Lower lobe of right lung (tissue), 2 donors: ENCODE measurements at regions not wholly inside any gene's neighbourhood (a gene's known extent, or its start where the extent isn't known, plus 50 kb on each side); places are given as distances from the start of the nearest gene placed in this dataset.

Experiments used
- ATAC-seq, 2 donors: fragments of 200-7000 bp; cut with Tn5 transposase; one replicate each; pipeline ENCODE4 v1.9.1; 2020 to 2022; ENCODE audit warnings: mild to moderate bottlenecking in 2 of 2, moderate library complexity in 2 of 2
- DNase-seq: peaks from one replicate; pipeline ENCODE4 v3.0.0-alpha.2; 2020
- H3K27ac ChIP-seq: fragments of 200-600 bp; one replicate; pipeline ENCODE4 v1.8.0; 2022
- H3K27me3 ChIP-seq: fragments of 200-600 bp; one replicate; pipeline ENCODE4 v1.8.0; 2022; ENCODE audit warnings: low read depth
- H3K36me3 ChIP-seq: fragments of 200-600 bp; one replicate; pipeline ENCODE4 v1.8.0; 2022; ENCODE audit warnings: mild to moderate bottlenecking
- H3K4me1 ChIP-seq: fragments of 200-600 bp; one replicate; pipeline ENCODE4 v1.8.0; 2022
- H3K4me3 ChIP-seq: fragments of 200-600 bp; one replicate; pipeline ENCODE4 v1.8.0; 2022; ENCODE audit warnings: mild to moderate bottlenecking
- H3K9me3 ChIP-seq: fragments of 200-600 bp; one replicate; pipeline ENCODE4 v1.8.0; 2022
- intact Hi-C: fragments of 100-400 bp; cut with DNase I; formaldehyde crosslinking; loops from one replicate; pipeline ENCODE4 v1.11.0; 2022
- TF ChIP-seq, protein P1 (sequence below): fragments of 200-600 bp; IDR thresholded peaks from one replicate; pipeline ENCODE4 v1.8.0; 2022; ENCODE audit warnings: antibody characterized with exemption, mild to moderate bottlenecking
- donor health status: DM: no; HTN: yes; CAD: no; lungs with severe emphysema.

DNA sequence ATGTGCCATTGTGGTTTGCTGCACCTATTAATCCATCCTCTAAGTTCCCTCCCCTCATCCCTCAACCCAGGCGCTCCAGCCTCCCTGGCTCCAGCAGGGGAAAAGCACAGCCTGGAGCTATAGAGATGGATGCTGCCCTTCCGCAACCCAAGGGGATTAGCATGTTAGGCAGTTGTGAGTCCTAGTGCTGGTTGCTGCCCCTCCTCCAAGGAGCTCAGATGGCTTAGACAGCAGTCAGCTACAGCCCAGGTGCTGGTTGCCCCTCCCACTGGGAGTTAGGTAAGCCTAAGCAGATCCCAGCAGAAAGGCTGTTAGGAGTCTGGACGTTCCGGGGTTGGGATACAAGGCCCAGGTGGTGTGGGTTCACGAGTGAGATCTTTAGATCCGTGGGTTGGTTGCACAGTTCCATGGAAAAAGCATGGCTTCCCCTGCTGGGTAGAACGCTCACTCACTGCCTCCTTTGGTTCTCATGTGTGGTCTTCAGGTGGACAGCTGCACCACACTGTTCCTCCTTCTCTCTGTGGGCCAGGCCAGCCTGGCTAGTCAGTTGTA is 446.1 kb downstream of the ZNF804A start:
- Histone ChIP-seq H3K27ac (no peak overlapping the region), H3K36me3 (no peaks in the 10 kb centered on the region), H3K4me1 (no peaks in the 10 kb centered on the region), H3K4me3 (no peak overlapping the region), H3K27me3 (no peaks in the 10 kb centered on the region), H3K9me3 (peaks cover 5% of the 10 kb centered on the region)
- TF ChIP-seq, protein P1, sequence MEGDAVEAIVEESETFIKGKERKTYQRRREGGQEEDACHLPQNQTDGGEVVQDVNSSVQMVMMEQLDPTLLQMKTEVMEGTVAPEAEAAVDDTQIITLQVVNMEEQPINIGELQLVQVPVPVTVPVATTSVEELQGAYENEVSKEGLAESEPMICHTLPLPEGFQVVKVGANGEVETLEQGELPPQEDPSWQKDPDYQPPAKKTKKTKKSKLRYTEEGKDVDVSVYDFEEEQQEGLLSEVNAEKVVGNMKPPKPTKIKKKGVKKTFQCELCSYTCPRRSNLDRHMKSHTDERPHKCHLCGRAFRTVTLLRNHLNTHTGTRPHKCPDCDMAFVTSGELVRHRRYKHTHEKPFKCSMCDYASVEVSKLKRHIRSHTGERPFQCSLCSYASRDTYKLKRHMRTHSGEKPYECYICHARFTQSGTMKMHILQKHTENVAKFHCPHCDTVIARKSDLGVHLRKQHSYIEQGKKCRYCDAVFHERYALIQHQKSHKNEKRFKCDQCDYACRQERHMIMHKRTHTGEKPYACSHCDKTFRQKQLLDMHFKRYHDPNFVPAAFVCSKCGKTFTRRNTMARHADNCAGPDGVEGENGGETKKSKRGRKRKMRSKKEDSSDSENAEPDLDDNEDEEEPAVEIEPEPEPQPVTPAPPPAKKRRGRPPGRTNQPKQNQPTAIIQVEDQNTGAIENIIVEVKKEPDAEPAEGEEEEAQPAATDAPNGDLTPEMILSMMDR = no peak
- ATAC-seq = no peak
- intact Hi-C loops = no loop called here
- DNase-seq = no peak

DNA sequence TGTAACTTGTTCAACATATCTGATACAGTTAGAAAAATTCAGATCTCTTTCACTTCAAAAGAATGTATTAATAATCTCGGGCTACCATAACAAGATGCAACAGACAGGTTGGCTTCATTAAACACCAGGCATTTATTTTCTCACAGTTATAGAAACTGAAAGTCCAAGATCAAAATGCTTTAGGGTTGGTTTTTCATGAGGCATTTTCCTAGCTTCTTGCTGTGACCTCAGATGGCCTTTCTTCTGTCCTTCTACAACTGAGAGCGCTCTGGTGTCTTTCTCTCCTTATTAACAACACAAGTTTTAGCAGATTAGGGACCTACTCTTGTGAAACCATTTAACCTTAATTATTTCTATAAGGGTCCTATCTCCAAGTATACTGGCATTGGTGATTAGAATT is 452.5 kb downstream of the ZNF804A start:
- Histone ChIP-seq H3K4me1 (no peaks in the 10 kb centered on the region), H3K9me3 (no peaks in the 10 kb centered on the region), H3K36me3 (no peaks in the 10 kb centered on the region), H3K27ac (no peak overlapping the region), H3K4me3 (no peak overlapping the region), H3K27me3 (no peaks in the 10 kb centered on the region)
- TF ChIP-seq, protein P1 = no peak
- intact Hi-C loops = no loop called here
- no peak for DNase-seq
- no peak for ATAC-seq

DNA sequence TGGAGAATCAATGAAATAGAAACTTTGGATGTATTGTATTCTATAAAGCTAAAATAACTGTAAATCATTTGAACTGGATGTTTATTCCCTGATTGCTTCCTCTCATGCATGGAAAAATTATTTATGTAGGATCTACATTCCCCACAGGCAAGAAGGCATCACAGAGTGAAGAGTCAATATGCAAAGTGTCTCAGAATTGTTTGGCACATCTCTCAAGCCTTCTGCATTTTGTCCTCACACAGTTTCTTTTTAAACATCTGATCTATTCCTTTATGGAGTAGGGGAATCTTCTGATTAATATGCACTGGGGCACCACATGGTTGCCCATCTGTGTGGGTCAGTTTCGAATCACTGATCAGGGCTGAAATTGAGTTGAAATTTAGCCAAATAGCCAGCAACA is 465.4 kb downstream of the ZNF804A start:
- DNase-seq = no peak

DNA sequence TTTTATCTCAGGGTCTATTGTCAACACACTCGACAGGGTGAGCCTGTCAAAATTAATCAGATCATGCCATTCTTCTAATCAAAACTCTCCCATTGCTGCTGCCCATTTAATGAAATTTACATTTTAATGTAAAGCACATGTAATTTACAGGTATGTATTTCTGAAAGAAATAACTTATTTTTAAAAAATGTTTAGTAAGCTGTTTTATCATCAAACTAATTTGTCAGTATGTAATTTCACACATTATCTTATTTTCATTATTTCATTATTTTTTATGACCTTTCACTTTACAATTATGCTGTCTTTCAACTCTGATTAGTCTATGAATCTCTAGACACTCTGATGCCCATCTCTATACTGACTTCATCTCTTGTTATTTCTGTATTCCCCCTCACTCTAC is 467.8 kb downstream of the ZNF804A start:
- TF ChIP-seq, protein P1 = no peak
- Histone ChIP-seq H3K9me3 (no peaks in the 10 kb centered on the region), H3K36me3 (no peaks in the 10 kb centered on the region), H3K4me1 (no peaks in the 10 kb centered on the region), H3K4me3 (no peak overlapping the region), H3K27ac (no peak overlapping the region), H3K27me3 (no peaks in the 10 kb centered on the region)
- DNase-seq (no peak), ATAC-seq (no peak)
- intact Hi-C loops = no loop called here

More for the DNA sequence above, 465.4 kb downstream of the ZNF804A start:
- no peaks in the 10 kb centered on the region for H3K27me3 ChIP-seq
- TF ChIP-seq, protein P1 = no peak
- intact Hi-C loops = no loop called here
- no peaks in the 10 kb centered on the region for H3K36me3 ChIP-seq
- H3K4me3 ChIP-seq = no peak overlapping the region
- no peaks in the 10 kb centered on the region for H3K9me3 ChIP-seq
- no peak overlapping the region for H3K27ac ChIP-seq
- no peak for ATAC-seq
- H3K4me1 ChIP-seq = no peaks in the 10 kb centered on the region

DNA sequence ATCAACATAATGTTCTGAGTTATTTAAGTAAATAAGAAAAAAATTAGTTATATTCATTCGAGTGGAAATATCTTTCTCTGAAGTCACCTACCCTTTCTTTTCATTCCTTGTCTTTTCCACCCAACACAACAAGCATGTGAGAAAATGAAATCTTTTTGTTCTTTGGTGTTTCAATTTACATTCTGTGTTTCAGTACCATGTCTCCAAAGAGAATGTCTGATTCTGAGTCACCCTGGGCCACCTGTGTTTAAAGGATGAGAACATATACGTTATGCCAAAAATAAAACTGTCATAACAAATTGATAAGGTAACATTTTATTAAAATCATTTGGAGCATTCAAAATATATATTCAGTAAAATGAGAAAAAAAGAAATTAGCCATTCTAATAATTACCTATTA is 470.8 kb downstream of the ZNF804A start:
- TF ChIP-seq, protein P1 = no peak
- Histone ChIP-seq H3K9me3 (no peaks in the 10 kb centered on the region), H3K27me3 (no peaks in the 10 kb centered on the region), H3K4me1 (no peaks in the 10 kb centered on the region), H3K27ac (no peak overlapping the region), H3K4me3 (no peak overlapping the region), H3K36me3 (no peaks in the 10 kb centered on the region)
- no peak for DNase-seq
- intact Hi-C loops = no loop called here
- no peak for ATAC-seq

DNA sequence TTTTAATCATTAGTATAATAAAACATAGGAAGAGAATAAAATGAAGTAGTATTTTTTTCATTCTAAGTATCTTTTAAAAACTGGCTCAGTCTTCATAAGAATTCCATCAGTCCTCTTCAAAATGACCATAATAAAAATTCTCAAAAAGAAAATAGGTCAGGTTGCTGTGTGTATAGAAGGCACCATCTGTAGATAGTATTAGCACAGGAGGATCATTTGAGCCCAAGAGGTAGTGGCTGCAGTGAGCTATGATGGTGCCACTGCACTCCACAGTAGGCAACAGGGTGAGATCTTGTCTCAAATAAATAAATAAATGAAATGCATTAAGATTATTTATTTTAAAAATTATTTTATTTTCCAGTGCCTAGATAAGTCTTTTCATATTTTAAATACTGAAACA is 475.8 kb downstream of the ZNF804A start:
- no peaks in the 10 kb centered on the region for H3K27me3 ChIP-seq
- H3K4me1 ChIP-seq = no peaks in the 10 kb centered on the region
- H3K36me3 ChIP-seq = no peaks in the 10 kb centered on the region
- intact Hi-C loops = no loop called here
- ATAC-seq (no peak), DNase-seq (no peak)
- H3K27ac ChIP-seq = no peak overlapping the region
- TF ChIP-seq, protein P1 = no peak
- H3K9me3 ChIP-seq = no peaks in the 10 kb centered on the region
- H3K4me3 ChIP-seq = no peak overlapping the region
